NCI-H2227 (cell line): ENCODE measurements at regions not wholly inside any gene's neighbourhood (a gene's known extent, or its start where the extent isn't known, plus 50 kb on each side); places are given as distances from the start of the nearest gene placed in this dataset.
"Not testable (repeated sequence)": the region's sequence is repeated elsewhere in the genome, so short reads cannot be mapped to it uniquely, and the experiment has no call there.

ENCODE experiments used
- DNase-seq: peaks from one replicate; lab custom pipeline; 2025; ENCODE audit not compliant: unreplicated experiment; lab: John Stamatoyannopoulos, UW

DNA sequence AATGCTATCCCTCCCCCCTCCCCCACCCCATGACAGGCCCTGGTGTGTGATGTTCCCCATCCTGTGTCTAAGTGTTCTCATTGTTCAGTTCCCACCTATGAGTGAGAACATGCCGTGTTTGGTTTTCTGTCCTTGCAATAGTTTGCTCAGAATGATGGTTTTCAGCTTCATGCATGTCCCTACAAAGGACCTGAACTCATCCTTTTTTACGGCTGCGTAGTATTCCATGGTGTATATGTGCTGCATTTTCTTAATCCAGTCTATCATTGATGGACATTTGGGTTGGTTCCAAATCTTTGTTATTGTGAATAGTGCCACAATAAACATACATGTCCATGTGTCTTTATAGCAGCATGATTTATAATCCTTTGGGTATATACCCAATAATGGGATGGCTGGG lies 215.0 kb downstream of the DLEU7 start:
- DNase-seq: not testable (repeated sequence)

DNA sequence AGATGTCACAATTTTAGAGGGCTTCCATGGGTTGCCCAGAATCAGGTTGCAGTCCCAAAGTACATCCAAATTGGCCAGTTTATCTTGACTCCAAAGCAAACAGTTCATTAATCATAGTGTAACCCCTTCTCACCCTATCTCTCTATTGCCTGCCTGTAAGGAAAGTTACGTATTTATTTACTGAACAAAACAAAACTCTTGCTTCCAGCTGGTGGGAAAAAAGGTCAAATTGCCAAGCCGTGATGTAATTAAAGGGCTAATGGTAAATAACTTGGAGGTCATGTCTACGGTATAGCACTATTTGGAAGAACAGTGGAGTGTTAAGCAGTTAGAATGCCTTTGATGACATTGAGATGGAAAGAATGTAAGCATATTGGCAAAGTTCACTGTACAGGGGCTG lies 214.0 kb downstream of the DLEU7 start:
- no peak for DNase-seq

DNA sequence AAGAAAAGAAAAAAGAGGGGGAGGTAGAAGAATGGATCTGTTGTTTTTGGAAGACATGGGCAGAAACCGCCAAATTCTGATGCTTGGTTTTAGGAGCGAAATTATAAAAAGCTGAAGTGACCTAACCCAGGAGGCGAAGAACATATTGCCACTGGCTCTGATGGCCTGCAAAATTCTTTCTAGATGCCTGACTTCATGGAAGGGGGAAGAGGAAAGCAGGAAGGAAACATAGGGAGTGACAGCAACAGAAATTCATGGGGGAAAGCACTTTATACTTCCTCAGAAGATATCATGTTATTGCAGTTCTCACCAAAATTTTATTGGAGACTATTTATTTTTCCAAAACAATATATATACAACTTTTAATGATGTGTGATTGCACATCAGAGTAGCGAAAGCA lies 213.5 kb downstream of the DLEU7 start:
- no peak for DNase-seq

DNA sequence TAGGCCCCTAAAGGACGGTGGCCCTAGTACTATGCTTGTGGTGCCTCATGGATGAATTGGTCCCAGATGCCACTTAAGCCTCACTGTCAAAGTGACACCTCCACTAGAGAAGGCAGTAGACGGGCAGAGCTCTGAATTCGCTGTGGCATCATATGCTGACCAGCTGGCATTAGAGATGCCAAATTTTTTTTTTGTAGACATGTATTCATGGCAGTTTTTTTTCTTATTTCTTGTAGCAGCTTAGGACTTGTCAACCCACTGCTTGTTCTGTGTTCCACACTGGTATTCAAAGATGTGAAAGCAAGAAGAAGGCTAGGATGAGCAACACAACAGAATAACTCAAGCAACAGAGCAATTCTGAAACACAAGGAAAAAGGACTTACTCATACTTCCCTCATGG lies 212.5 kb downstream of the DLEU7 start:
- DNase-seq: no peak

DNA sequence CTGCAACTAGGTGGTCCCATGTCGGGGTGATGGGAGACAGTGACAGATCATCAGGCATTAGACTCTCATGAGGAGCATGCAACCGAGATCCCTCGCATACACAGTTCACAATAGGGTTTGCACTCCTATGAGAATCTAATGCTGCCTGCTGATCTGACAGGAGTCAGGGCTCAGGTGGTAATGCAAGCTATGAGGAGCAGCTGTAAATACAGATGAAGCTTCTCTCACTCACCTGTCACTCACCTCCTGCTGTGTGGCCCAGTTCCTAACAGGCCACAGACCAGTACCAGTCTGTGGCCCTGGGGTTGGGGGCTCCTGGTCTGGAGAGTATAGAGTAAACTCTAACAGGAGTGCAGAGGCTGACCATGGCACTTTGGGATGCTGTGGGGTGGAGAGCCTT lies 209.2 kb downstream of the DLEU7 start:
- no peak for DNase-seq

DNA sequence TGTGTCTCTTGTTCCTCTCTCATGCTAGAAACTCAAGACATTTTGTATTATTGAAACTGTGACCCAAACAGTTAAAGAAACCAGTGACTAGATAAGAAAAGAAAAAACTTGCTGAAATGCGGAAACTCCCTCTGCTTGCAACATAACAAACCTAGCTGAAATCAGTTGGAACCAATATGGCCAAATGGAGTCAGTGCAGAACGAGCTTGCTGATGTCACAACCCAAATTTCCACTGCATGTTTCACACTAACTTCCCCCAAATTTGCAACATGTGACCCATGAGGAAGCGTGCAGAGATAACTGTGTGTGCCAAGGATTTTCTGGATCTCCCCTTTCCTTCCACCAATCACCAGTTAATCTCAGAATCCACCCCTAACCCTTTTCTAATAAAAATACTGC lies 208.0 kb downstream of the DLEU7 start:
- no peak for DNase-seq

DNA sequence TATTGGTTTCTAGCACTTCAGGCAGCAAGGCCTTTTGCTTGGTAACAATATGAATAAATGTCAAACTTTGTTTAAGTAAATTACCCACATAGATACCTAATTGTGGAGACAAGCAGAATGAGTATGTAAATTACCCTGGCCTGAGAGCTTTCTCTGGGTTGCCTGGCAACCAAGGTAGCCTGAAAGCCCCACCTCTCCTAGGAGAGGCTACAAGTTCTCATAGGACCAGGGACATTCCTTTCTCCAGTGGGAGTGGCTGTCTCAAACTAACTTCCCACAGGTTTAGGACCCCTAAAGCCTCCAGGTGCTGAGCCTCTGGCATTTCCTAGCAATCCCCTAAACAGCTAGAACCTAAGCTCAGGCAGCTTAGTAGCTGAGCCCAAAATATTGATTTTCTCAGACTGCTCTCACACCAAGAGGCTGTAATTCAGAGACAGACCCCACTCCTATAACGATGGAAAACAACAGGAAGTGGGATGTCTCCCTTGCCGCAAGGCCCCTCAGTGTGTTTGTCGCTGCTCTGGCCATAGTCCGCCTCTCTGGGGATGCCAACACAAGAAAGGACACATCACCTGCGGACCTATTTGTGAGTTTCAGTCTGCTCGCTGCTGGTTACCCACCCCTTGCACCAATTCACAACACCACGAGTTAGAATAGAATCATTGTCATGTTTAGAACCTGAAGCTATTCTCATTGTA lies 207.3 kb downstream of the DLEU7 start:
- no peak for DNase-seq

DNA sequence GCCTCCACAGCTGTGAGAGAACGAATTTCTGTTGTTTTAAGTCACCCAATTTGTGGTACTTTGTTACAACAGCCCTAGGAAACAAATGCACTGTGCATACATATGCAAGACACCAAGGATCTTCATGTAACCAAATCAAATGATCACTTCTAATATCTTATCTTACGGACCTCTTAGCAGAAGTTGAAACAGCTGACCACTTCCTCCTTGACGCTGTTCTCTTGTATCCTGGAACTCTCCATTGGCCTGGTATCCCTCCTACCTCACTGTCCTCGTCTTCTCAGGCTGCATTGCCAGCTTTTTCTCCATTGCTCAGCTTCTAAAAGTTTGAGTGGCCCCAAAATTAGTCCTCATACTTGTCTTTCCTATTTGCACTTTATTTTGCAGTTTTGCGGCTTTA lies 200.4 kb downstream of the DLEU7 start:
- DNase-seq: no peak

DNA sequence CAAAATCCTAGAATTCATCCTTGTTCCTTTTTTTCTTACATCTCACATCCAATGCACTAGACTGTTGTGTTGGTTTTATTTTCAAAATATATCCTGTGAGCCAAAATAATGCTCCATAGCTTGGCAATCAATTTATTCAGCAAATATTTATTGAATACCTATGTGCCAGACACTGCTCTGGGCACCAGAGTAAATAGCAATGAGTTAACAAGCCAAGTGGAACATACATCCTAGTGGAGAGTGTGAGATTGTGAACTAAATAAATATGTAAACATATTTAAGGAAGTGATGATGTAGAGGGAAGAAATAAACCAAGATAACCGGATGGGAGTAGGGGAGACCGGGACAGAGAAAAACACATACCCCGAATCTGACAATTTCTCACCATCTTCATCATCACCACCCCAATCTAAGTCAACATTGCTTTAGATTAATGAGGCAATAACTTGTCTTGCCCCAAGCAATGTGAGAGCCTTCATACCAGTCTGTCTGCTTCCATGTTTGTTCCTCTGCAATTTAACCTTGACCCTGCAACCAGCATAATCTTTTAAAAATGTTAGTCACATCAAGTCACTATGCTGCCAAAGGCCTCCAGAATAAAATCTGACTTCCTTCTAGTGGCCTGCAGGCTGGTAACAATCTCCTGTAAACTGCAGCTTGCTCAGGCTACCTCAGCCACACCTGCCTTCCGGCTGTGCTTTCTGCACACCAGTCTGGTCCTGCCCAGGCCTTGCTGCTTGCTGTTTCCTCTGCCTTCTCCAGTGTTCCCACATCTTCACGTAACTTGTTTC lies 199.2 kb downstream of the DLEU7 start:
- DNase-seq: no peak

DNA sequence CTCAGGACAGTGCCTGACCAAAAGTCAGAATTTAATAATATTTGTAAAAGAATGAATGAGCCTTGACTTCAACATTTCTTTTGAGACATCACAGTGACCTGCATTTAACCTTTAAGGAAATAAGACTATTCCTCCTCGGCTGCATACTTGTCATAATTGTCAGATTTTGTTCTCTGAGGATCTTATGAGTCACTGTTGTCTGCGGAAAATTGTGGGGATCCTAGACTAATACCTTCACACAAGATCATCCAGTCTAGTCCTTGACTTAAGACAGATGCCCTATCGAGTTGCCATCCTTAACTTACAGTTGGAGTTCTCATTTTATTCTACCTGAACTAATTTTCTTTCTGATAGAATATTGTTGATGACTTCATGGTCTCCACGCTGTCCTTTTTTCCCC lies 198.4 kb downstream of the DLEU7 start:
- DNase-seq: no peak

DNA sequence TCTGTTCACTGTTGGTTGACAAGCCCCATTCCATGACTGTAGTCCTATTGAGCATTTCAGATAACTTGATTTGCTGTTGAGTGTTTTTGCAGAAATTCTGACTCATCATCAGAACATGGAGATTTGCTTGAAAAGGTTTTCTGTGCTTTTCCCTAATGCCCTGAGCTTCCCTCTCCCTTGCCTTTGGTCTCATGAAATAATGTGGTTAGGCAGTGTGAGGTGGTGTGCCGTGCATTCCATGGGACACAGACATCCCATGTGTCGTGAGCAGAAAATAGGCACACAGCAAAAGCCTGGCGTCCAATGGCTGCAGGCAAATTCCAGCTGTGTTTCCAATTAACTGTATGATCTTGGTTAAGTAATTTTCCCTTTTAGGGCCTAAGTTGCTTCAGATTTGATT lies 197.4 kb downstream of the DLEU7 start:
- no peak for DNase-seq

DNA sequence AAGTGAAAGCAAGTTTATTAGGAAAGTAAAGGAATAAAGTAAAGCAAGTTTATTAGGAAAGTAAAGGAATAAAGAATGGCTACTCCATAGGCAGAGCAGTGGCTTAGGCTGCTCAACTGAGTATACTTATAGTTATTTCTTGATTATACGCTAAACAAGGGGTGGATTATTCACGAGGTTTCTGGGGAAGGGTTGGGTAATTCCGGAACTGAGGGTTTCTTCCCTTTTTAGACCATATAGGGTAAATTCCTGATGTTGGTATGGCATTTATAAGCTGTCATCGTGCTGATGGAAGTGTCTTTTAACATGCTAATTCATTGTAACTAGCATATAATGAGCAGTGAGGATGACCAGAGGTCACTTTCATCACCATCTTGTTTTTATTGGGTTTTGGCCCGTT lies 194.3 kb downstream of the DLEU7 start:
- DNase-seq: no peak

DNA sequence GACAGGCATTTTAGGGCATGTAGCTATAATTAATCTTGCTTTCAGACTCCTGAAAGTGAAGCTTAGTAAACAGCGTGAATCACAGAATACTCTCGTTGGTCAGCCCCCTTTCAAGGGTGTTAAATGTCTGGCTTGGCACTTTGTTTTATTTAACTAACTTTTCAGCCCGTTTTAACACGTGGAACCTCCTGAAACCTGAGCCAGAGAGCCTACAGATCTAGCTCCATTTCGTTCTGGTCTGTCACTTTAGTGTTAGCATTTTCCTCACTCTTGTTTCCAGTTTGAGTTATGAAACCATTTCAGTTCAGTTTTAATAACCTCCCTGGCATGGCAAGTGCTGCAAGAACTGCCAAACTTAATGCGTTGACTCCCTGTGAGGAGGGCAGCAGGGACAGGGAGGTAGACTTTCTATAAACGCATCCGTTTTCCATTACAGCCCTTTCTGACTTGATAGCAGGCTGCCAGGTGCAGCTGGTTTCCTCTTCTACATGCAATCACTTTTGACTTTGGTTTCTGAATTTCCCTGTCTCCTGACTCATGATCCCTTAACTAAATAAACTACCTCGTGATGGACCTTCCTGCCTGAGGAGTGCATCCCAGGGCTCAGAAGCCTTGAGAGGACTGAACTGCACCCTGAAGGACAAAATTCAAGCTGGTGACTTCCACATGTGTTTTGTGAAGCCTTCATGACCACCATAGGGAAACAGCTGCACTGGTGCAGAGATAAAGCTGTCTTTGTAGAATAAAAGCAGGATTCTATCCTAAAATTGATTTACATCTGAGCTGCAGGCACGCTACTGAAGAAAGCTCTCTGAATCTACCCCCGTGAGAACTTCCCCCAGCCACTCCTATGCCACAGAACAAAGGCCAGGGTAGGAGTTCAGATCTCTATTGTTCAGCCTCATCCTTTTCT lies 192.6 kb downstream of the DLEU7 start:
- no peak for DNase-seq

DNA sequence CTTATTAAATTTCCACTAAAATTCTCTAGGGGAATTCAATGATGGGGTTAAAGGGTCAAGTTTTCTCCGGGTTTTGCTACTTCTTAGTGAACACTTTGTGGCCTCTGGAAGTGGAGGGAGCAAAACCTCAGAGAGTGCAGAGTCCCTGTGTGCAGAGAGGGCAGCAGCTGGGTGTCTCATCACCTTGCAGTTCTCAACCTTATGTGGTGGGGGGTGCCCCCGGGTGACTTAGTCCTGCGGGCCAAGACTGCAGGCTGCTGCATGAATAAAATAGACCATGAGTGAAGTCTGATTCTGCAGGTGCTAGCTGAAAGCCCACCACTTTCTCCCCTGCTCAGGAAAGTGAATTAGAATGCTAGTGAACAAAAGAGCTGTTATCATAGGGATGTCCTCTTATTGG lies 191.6 kb downstream of the DLEU7 start:
- DNase-seq: no peak

DNA sequence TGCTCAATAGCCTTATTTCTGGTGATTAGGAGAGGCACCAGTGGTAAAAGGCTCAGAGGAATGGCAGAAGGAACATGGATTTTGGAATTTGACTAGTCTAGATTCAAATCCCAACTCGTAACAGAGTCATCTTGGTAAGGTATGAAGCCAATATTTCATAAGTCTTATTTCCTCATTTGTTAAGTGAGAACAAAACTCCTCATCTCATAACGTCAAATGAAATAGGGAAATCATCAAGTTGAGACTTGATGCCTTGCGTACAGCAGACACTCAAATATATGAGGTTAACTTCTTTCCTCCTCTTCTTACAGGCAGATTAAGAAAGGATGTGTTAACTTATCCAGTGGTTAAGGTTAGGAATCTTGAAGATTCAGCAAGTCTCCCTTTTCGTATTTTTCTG lies 189.2 kb downstream of the DLEU7 start:
- DNase-seq: no peak

DNA sequence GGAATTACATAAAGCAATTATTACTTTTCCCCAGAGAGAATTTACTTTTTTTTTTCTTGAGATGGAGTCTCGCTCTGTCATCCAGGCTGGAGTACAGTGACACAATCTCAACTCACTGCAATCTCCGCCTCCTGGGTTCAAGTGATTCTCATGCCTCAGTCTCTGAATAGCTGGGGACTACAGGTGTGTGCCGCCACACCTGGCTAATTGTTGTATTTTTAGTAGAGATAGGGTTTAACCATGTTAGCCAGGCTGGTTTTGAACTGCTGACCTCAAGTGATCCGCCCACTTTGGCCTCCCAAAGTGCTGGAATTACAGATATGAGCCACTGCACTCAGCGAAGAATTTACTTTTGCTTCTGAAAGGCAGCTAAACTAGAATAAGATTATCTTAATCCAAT lies 181.6 kb downstream of the DLEU7 start:
- DNase-seq: not testable (repeated sequence)

DNA sequence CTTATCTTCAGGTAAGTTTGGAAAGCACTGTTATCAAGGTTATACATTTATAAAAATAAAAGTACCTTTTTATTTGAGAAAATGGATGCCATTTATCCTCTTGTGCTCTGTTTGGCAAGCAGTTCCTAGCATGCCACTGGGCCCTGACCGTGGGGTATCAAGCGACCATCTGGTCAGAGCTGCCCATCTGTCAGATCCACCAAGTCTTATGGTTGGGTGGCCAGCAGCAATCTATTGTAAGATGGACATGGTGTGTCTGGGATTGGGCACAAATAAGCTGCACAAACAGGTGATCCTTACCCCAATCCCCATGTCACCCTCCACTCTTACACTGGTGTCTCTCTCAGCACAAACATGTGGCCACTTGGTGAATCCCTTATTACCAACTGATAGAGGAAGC lies 178.5 kb downstream of the DLEU7 start:
- no peak for DNase-seq

DNA sequence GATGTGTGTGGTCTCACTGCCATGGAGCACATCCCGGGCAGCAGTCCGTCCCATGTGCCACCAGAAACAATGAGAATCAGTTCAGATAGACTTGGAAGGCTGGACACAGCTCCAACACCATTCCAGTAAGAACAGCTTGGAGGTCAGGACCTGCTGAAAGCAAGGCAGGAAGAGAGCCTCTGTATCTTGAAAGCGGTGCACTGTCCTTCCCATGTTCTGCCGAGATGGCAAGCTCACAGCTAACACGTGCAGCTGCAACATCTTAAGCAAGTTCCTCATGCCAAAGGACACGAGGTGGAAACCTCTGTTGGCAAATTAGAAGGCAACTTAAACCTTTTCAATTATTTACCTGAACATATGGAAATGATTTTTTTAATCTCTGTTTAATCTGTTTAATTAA lies 175.4 kb downstream of the DLEU7 start:
- DNase-seq: no peak

DNA sequence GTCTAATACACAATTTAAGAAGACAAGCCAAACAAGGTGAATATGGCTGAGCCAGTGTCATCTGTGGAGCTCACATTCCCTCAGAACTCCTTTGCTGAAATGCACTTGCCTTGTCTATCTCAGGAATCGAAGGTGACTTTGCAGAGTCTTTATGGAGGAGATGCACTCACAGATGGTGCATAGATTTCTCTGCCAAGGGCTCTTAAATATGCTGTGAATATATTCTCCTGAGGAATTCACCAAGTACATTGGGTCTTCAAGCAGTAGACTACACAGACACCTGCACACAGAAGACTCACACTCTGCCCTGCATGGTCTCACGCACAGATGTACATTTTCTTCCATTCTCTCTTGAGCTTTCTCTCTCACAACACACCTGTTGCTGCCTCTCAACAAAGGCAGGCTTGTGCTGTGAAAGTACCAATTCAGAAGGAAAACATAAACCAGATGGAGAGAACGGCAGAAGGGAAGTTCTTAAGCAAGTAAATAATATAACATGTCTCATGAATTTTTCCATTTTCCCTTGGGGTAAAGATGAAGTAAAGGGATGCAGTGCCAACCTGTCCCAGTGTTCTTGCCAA lies 174.7 kb downstream of the DLEU7 start:
- DNase-seq: no peak

DNA sequence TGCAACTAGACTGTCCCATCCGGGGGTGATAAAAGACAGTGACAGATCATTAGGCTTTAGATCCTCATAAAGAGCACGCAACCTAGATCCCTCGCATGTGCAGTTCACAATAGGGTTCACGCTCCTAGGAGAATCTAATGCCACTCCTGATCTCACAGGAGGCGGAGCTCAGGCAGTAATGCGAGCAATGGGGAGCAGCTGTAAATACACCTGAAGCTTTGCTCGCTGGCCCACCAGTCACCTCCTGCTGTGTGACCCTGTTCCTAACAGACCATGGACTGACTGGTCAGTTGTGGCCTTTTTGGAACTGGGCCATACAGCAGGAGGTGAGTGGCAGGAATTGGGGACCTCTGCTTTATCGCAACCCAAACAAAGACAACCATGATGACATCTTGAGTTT lies 173.2 kb downstream of the DLEU7 start:
- DNase-seq: no peak

DNA sequence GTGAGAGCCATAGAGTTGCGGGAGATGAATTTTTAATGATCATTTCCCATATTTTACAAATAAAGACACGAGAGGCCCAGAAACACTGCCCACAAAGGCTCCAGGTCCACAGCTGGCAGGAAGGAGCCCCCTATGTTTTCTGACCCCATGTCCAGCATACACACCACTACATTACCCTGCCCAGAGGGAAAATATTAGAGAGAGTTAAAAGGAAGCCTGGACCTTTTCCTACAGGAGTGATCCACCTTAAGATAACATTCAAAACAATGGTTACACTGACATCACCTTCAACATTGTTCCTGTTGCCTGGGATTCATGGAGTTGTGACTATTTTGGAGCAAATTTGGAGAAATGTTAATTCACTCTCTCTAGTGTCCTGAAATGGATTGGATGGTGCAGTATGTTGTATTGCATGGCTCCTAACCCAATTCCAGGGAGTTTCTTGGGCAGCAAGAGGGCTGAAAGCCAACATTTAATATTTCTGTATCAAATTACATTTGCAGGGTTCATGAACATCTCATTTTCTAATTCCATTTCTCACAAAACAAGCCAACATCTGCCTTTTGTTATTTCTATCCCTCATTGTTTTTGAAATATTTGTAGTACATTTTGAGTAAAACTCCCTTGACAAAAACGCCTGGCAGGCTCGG lies 172.5 kb downstream of the DLEU7 start:
- DNase-seq: no peak
